Erythroblast (primary cell): ENCODE measurements at regions not wholly inside any gene's neighbourhood (a gene's known extent, or its start where the extent isn't known, plus 50 kb on each side); places are given as distances from the start of the nearest gene placed in this dataset.

Experiments
- GATA1 ChIP-seq: IDR thresholded peaks from 2 replicates; pipeline ENCODE4 v1.6.1; 2011; ENCODE audit warnings: low read depth, mild to moderate bottlenecking, control low read depth, low read length, moderate library complexity
- POLR2A ChIP-seq: IDR thresholded peaks from 2 replicates; pipeline ENCODE4 v1.6.1; 2011; ENCODE audit warnings: mild to moderate bottlenecking, low read length

GRCh38 chr11:106238704-106239360 lies 161.4 kb downstream of the AASDHPPT start:
- TF ChIP-seq POLR2A (no peak), GATA1 (no peak)
